Fibroblast of skin of left biceps (primary cell): ENCODE measurements at regions not wholly inside any gene's neighbourhood (a gene's known extent, or its start where the extent isn't known, plus 50 kb on each side); places are given as distances from the start of the nearest gene placed in this dataset.
"Not testable (repeated sequence)": the region's sequence is repeated elsewhere in the genome, so short reads cannot be mapped to it uniquely, and the experiment has no call there.

Source experiments
- DNase-seq, 2 experiments: peaks; one replicate each; pipeline ENCODE4 v3.0.0-alpha.2; 2013; ENCODE audit warnings: low read depth in 2 of 2

DNA sequence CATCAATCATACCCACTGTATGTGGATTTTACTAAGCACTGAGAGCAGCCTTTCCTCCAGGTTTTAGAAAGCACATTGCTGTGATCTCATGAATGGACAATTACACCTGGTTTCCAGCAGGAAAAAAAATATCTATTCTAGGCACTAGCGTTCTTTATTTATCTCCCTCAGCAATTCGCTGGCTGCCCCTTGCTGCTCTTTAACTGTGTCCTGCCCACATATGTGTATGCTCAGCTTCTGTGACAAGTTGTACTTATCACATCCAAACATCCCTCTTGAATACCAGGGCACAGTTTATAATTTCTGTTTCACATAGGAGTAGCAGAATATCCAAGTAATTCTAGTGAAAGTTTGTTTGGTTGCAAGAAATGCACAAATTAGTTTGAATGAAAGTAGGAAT lies 146.8 kb downstream of the USP46 start:
- no peak for DNase-seq

- DNase-seq: not testable (repeated sequence)
Observed at GRCh38 chr4:52522093-52522492, 137.0 kb downstream of the USP46 start.

DNA sequence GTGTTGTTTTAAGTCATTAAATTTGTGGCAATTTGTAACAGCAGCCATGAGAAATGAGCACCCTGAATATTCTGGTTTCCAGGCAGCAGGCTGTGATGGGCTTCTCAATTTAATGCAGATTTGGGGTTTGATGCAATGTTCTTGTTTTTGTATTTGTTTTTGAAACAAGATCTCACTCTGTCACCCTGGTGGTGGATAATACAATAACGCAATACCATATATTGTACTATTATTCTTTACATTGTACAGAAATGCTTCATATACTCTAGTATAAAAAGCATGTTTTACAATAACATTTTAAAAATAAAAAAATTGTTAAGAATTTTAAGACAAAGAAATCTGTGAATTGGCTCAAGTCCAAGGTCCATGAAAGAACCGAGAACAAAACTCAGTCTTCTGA lies 129.1 kb downstream of the USP46 start:
- DNase-seq: no peak

GRCh38 chr4:52535793-52536192 lies 123.3 kb downstream of the USP46 start:
- DNase-seq: no peak
